ENCODE measurements at regions not wholly inside any gene's neighbourhood (a gene's known extent, or its start where the extent isn't known, plus 50 kb on each side); places are given as distances from the start of the nearest gene placed in this dataset.

GRCh38 chr17:5893741-5894140, 176.4 kb upstream of the WSCD1 start:
- TF ChIP-seq CTCF (IDR thresholded peaks at IDR 0.05), result no peak
- no peak for TF ChIP-seq E2F4 (CRISPR knock-in tag; IDR thresholded peaks at IDR 0.05; ENCODE audit: borderline replicate concordance, low read depth)
- no peak for TF ChIP-seq RELA (CRISPR knock-in tag; IDR thresholded peaks at IDR 0.05; ENCODE audit: borderline replicate concordance)
- no peak for TF ChIP-seq ZNF512 (CRISPR knock-in tag; IDR thresholded peaks at IDR 0.05; ENCODE audit: borderline replicate concordance)
- TF ChIP-seq ETV6 (CRISPR knock-in tag; IDR thresholded peaks at IDR 0.05), result no peak
- no peak for TF ChIP-seq CREM (CRISPR knock-in tag; IDR thresholded peaks at IDR 0.05)
- no peak for TF ChIP-seq SP1 (CRISPR knock-in tag; conservative IDR thresholded peaks at IDR 0.05)
- TF ChIP-seq CBFB (CRISPR knock-in tag; IDR thresholded peaks at IDR 0.05; ENCODE audit: low read depth), result no peak
- TF ChIP-seq ZNF219 (CRISPR knock-in tag; IDR thresholded peaks at IDR 0.05; ENCODE audit: borderline replicate concordance), result no peak
- no peak for TF ChIP-seq ZBTB21 (CRISPR knock-in tag; IDR thresholded peaks at IDR 0.05; ENCODE audit: borderline replicate concordance)
- no peak for TF ChIP-seq NFE2L1 (CRISPR knock-in tag; IDR thresholded peaks at IDR 0.05)
- no peak for TF ChIP-seq ATF3 (CRISPR knock-in tag; conservative IDR thresholded peaks at IDR 0.05)
- no peak for TF ChIP-seq JUN (CRISPR knock-in tag; IDR thresholded peaks at IDR 0.05)
